ENCODE measurements at regions not wholly inside any gene's neighbourhood (a gene's known extent, or its start where the extent isn't known, plus 50 kb on each side); places are given as distances from the start of the nearest gene placed in this dataset.

DNA sequence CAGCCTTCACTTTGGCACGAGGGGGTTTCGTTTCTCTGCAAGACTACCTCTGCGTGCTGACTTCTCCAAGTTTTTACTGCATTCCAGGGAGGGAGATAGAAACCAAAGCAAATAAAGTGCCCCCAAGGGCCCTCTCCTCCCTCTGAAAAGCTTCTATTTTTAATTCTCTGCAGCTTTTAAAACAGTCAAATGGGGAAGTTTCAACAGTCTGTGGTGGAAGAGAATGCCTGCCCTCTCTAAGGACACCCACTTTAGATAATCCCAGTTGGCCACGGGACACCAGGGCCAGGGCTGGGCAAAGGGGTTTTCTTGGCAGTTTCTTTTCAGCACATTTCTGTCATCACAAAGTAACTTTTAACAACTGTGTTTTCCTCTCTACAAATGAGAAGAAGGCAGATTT is 386.7 kb upstream of the NPVF start:
- Histone ChIP-seq H3K36me3 (ENCODE audit: control insufficient read depth in 2 of 3, insufficient read depth in 3 of 3, low read length in 3 of 3) (no peaks in the 10 kb centered on the region), H3K9ac (ENCODE audit: low read length in 3 of 3) (no peak overlapping the region), H3K27me3 (ENCODE audit: control insufficient read depth, insufficient read depth, low read length) (no peaks in the 10 kb centered on the region), H3K27ac (ENCODE audit: low read depth in 2 of 2, low read length in 2 of 2) (no peak overlapping the region), H3K4me1 (ENCODE audit: control insufficient read depth in 2 of 3, insufficient read depth in 2 of 3, low read depth in 1 of 3, low read length in 3 of 3) (no peaks in the 10 kb centered on the region), H3K4me3 (ENCODE audit: low read length in 3 of 3) (no peak overlapping the region), H3K9me3 (ENCODE audit: control insufficient read depth in 2 of 3, insufficient read depth in 1 of 3, low read length in 3 of 3) (peaks cover 0 to 13% (median 0%) of the 10 kb centered on the region in 3 donors)
- no peak for FAIRE-seq
- no peak for DNase-seq
- intact Hi-C loops (cut with DNase I) = no loop called here
- no peak for TF ChIP-seq CTCF (IDR thresholded peaks at IDR 0.05; ENCODE audit: borderline replicate concordance, extremely low read depth, insufficient read depth)

- intact Hi-C loops (cut with DNase I) = no loop called here
- no peak for FAIRE-seq
These were observed 387.3 kb upstream of the NPVF start for GRCh38 chr7:25615593-25615992.

GRCh38 chr7:25617214-25617613 is 388.9 kb upstream of the NPVF start:
- intact Hi-C loops (cut with DNase I) = no loop called here
- no peak overlapping the region for H3K27ac ChIP-seq (ENCODE audit: low read depth in 2 of 2, low read length in 2 of 2)
- no peaks in the 10 kb centered on the region for H3K36me3 ChIP-seq (ENCODE audit: control insufficient read depth in 2 of 3, insufficient read depth in 3 of 3, low read length in 3 of 3)
- no peak for TF ChIP-seq CTCF (IDR thresholded peaks at IDR 0.05; ENCODE audit: borderline replicate concordance, extremely low read depth, insufficient read depth)
- peaks cover 0 to 8% (median 0%) of the 10 kb centered on the region in 3 donors for H3K9me3 ChIP-seq (ENCODE audit: control insufficient read depth in 2 of 3, insufficient read depth in 1 of 3, low read length in 3 of 3)
- FAIRE-seq (no peak), DNase-seq (peak in 1 of 5 donors; percentile 26)
- H3K27me3 ChIP-seq (ENCODE audit: control insufficient read depth, insufficient read depth, low read length) = no peaks in the 10 kb centered on the region
- H3K4me3 ChIP-seq (ENCODE audit: low read length in 3 of 3) = no peak overlapping the region
- H3K4me1 ChIP-seq (ENCODE audit: control insufficient read depth in 2 of 3, insufficient read depth in 2 of 3, low read depth in 1 of 3, low read length in 3 of 3) = peaks cover 0 to 4% (median 0%) of the 10 kb centered on the region in 3 donors
- H3K9ac ChIP-seq (ENCODE audit: low read length in 3 of 3) = no peak overlapping the region

More at GRCh38 chr7:25615593-25615992, 387.3 kb upstream of the NPVF start:
- Histone ChIP-seq H3K4me1 (ENCODE audit: control insufficient read depth in 2 of 3, insufficient read depth in 2 of 3, low read depth in 1 of 3, low read length in 3 of 3) (peaks cover 0 to 1% (median 0%) of the 10 kb centered on the region in 3 donors), H3K9ac (ENCODE audit: low read length in 3 of 3) (no peak overlapping the region), H3K27ac (ENCODE audit: low read depth in 2 of 2, low read length in 2 of 2) (no peak overlapping the region), H3K36me3 (ENCODE audit: control insufficient read depth in 2 of 3, insufficient read depth in 3 of 3, low read length in 3 of 3) (no peaks in the 10 kb centered on the region), H3K9me3 (ENCODE audit: control insufficient read depth in 2 of 3, insufficient read depth in 1 of 3, low read length in 3 of 3) (peaks cover 0 to 13% (median 0%) of the 10 kb centered on the region in 3 donors), H3K4me3 (ENCODE audit: low read length in 3 of 3) (no peak overlapping the region), H3K27me3 (ENCODE audit: control insufficient read depth, insufficient read depth, low read length) (no peaks in the 10 kb centered on the region)
- TF ChIP-seq CTCF (IDR thresholded peaks at IDR 0.05; ENCODE audit: borderline replicate concordance, extremely low read depth, insufficient read depth) = no peak
- DNase-seq = no peak

GRCh38 chr7:25617673-25618072 is 389.4 kb upstream of the NPVF start:
- intact Hi-C loops (cut with DNase I) = no loop called here
- no peak overlapping the region for H3K4me3 ChIP-seq (ENCODE audit: low read length in 3 of 3)
- H3K27ac ChIP-seq (ENCODE audit: low read depth in 2 of 2, low read length in 2 of 2) = no peak overlapping the region
- H3K9ac ChIP-seq (ENCODE audit: low read length in 3 of 3) = no peak overlapping the region
- peaks cover 0 to 4% (median 0%) of the 10 kb centered on the region in 3 donors for H3K9me3 ChIP-seq (ENCODE audit: control insufficient read depth in 2 of 3, insufficient read depth in 1 of 3, low read length in 3 of 3)
- H3K36me3 ChIP-seq (ENCODE audit: control insufficient read depth in 2 of 3, insufficient read depth in 3 of 3, low read length in 3 of 3) = no peaks in the 10 kb centered on the region
- H3K4me1 ChIP-seq (ENCODE audit: control insufficient read depth in 2 of 3, insufficient read depth in 2 of 3, low read depth in 1 of 3, low read length in 3 of 3) = peaks cover 0 to 4% (median 0%) of the 10 kb centered on the region in 3 donors
- no peak for DNase-seq
- no peaks in the 10 kb centered on the region for H3K27me3 ChIP-seq (ENCODE audit: control insufficient read depth, insufficient read depth, low read length)
- TF ChIP-seq CTCF (IDR thresholded peaks at IDR 0.05; ENCODE audit: borderline replicate concordance, extremely low read depth, insufficient read depth) = no peak
- FAIRE-seq = no peak

All from kidney (tissue), 13 donors.